HuH-7.5 (cell line): ENCODE measurements at regions not wholly inside any gene's neighbourhood (a gene's known extent, or its start where the extent isn't known, plus 50 kb on each side); places are given as distances from the start of the nearest gene placed in this dataset.

Experiments used
- DNase-seq: peaks from one replicate; pipeline ENCODE4 v3.0.0; 2011; ENCODE audit warnings: low spot score

DNA sequence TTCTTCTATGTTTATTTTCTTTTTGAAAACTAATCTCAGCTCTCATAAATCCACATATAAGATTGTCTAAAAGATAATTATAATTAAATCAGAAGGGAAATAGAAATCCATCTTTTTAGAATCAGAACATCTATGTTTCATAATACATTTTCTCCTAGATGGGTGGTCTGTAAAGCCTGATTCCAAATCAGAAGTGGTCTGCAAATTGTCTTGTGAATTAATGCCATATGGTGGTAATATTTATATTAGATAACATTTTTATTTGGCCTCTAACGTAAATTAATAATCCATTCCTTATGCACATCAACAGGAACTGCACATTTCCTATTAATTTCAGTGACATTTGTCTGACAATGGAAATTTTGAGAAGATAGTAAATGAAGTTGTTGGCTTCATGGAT lies 52.8 kb upstream of the TBC1D5 start:
- DNase-seq = no peak

- DNase-seq = no peak
Measured at GRCh38 chr3:17793542-17794195, 51.2 kb upstream of the TBC1D5 start.
